ENCODE measurements at regions not wholly inside any gene's neighbourhood (a gene's known extent, or its start where the extent isn't known, plus 50 kb on each side); places are given as distances from the start of the nearest gene placed in this dataset.

GRCh38 chr2:156986339-156986988, 271.0 kb upstream of the GALNT5 start:
- Histone ChIP-seq H3K36me3 (replicated peaks in 1 of 2; ENCODE audit: control insufficient read depth in 2 of 2, insufficient read depth in 2 of 2, low read length in 2 of 2) (no peaks in the 10 kb centered on the region), H3K4me1 (ENCODE audit: control insufficient read depth in 2 of 2, insufficient read depth in 1 of 2, low read depth in 1 of 2, low read length in 2 of 2) (peaks cover 0 to 5% of the 10 kb centered on the region in 2 donors)
- peak; percentile 31 for DNase-seq (ENCODE audit: low spot score)

GRCh38 chr2:156999661-157000060, 257.8 kb upstream of the GALNT5 start:
- no peak overlapping the region for H3K4ac ChIP-seq (ENCODE audit: low read length)
- H3K4me3 ChIP-seq (ENCODE audit: low read length in 2 of 2), result no peak overlapping the region
- H3K14ac ChIP-seq (ENCODE audit: low read length), result no peak overlapping the region
- no peaks in the 10 kb centered on the region for H3K79me1 ChIP-seq (ENCODE audit: low read depth, low read length)
- no peak overlapping the region for H3K23ac ChIP-seq (ENCODE audit: low read depth, low read length, poor library complexity)
- no peak overlapping the region for H3K18ac ChIP-seq (ENCODE audit: low read length)
- H4K8ac ChIP-seq (ENCODE audit: low read depth, low read length), result no peak overlapping the region
- H2BK120ac ChIP-seq (ENCODE audit: low read depth, low read length), result no peak overlapping the region
- H3K36me3 ChIP-seq (replicated peaks in 1 of 2; ENCODE audit: control insufficient read depth in 2 of 2, insufficient read depth in 2 of 2, low read length in 2 of 2), result no peaks in the 10 kb centered on the region
- no peak overlapping the region for H3K4me2 ChIP-seq (ENCODE audit: insufficient read depth, low read length, poor library complexity, severe bottlenecking)
- WGBS, 2 donors (ENCODE audit: extremely low coverage in 2 of 2, insufficient read length in 2 of 2, insufficient replicate concordance in 1 of 2), result no CpG with 5 or more reads among the region's 4 CpGs
- DNase-seq (ENCODE audit: low spot score), result no peak
- H2AFZ ChIP-seq (ENCODE audit: low read length), result no peak overlapping the region
- H4K91ac ChIP-seq (ENCODE audit: low read depth, low read length, poor library complexity), result no peak overlapping the region
- H2BK12ac ChIP-seq (ENCODE audit: low read length), result no peak overlapping the region
- H2AK5ac ChIP-seq (ENCODE audit: low read depth, low read length), result no peak overlapping the region
- H3K9me3 ChIP-seq (replicated peaks in 1 of 2; ENCODE audit: control insufficient read depth in 2 of 2, insufficient read depth in 1 of 2, low read depth in 1 of 2, low read length in 2 of 2), result no peaks in the 10 kb centered on the region
- no peak overlapping the region for H2BK15ac ChIP-seq (ENCODE audit: low read length)
- H3K27ac ChIP-seq (replicated peaks; ENCODE audit: low read length), result no peak overlapping the region
- no peaks in the 10 kb centered on the region for H3K4me1 ChIP-seq (ENCODE audit: control insufficient read depth in 2 of 2, insufficient read depth in 1 of 2, low read depth in 1 of 2, low read length in 2 of 2)
- no peak overlapping the region for H2BK5ac ChIP-seq (ENCODE audit: low read length)
- H3K9ac ChIP-seq (ENCODE audit: low read depth, low read length, poor library complexity), result no peak overlapping the region
- H3K27me3 ChIP-seq (ENCODE audit: control insufficient read depth in 3 of 3, insufficient read depth in 3 of 3, low read depth in 1 of 3, low read length in 3 of 3), result no peaks in the 10 kb centered on the region

More at GRCh38 chr2:156986339-156986988, 271.0 kb upstream of the GALNT5 start:
- Histone ChIP-seq H3K4me3 (ENCODE audit: low read length in 2 of 2) (no peak overlapping the region), H3K79me1 (ENCODE audit: low read depth, low read length) (no peaks in the 10 kb centered on the region), H3K9me3 (replicated peaks in 1 of 2; ENCODE audit: control insufficient read depth in 2 of 2, insufficient read depth in 1 of 2, low read depth in 1 of 2, low read length in 2 of 2) (no peaks in the 10 kb centered on the region), H4K91ac (ENCODE audit: low read depth, low read length, poor library complexity) (no peak overlapping the region), H3K4me2 (ENCODE audit: insufficient read depth, low read length, poor library complexity, severe bottlenecking) (no peak overlapping the region), H3K4ac (ENCODE audit: low read length) (no peak overlapping the region), H3K18ac (ENCODE audit: low read length) (no peak overlapping the region), H3K23ac (ENCODE audit: low read depth, low read length, poor library complexity) (no peak overlapping the region), H2BK5ac (ENCODE audit: low read length) (no peak overlapping the region), H2AFZ (ENCODE audit: low read length) (no peak overlapping the region), H2BK15ac (ENCODE audit: low read length) (no peak overlapping the region), H4K8ac (ENCODE audit: low read depth, low read length) (no peak overlapping the region), H3K14ac (ENCODE audit: low read length) (no peak overlapping the region), H3K27ac (replicated peaks; ENCODE audit: low read length) (peak overlapping the region; percentile 47), H3K9ac (ENCODE audit: low read depth, low read length, poor library complexity) (no peak overlapping the region), H2AK5ac (ENCODE audit: low read depth, low read length) (no peak overlapping the region), H2BK12ac (ENCODE audit: low read length) (no peak overlapping the region), H2BK120ac (ENCODE audit: low read depth, low read length) (no peak overlapping the region), H3K27me3 (ENCODE audit: control insufficient read depth in 3 of 3, insufficient read depth in 3 of 3, low read depth in 1 of 3, low read length in 3 of 3) (no peaks in the 10 kb centered on the region)
- WGBS, 2 donors (ENCODE audit: extremely low coverage in 2 of 2, insufficient read length in 2 of 2, insufficient replicate concordance in 1 of 2), result no CpG with 5 or more reads among the region's 4 CpGs

DNA sequence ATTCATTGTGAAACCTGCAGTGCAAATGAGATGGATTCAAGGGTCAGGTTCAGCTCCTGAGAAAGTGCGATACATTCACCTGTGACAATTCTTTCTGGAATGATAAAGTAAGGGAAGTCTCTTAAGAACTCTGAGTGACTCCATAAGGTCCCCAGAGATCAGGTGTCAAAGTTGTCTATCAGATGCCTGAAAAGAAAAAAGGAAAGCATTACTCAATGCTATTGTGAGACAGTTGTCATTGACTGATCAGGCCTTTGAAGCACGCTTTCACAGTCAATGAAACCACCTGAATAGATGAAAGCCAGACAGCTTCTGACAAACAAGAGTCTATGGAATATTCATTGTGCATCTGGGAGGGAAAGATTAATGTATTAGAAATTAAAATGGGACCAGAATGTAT, 252.7 kb upstream of the GALNT5 start:
- Histone ChIP-seq H3K23ac (ENCODE audit: low read depth, low read length, poor library complexity) (no peak overlapping the region), H2AK5ac (ENCODE audit: low read depth, low read length) (no peak overlapping the region), H4K91ac (ENCODE audit: low read depth, low read length, poor library complexity) (no peak overlapping the region), H2AFZ (ENCODE audit: low read length) (no peak overlapping the region), H4K8ac (ENCODE audit: low read depth, low read length) (no peak overlapping the region), H3K14ac (ENCODE audit: low read length) (no peak overlapping the region), H2BK120ac (ENCODE audit: low read depth, low read length) (no peak overlapping the region), H3K9ac (ENCODE audit: low read depth, low read length, poor library complexity) (no peak overlapping the region), H3K27me3 (ENCODE audit: control insufficient read depth in 3 of 3, insufficient read depth in 3 of 3, low read depth in 1 of 3, low read length in 3 of 3) (no peaks in the 10 kb centered on the region), H3K4ac (ENCODE audit: low read length) (no peak overlapping the region), H3K36me3 (replicated peaks in 1 of 2; ENCODE audit: control insufficient read depth in 2 of 2, insufficient read depth in 2 of 2, low read length in 2 of 2) (no peaks in the 10 kb centered on the region), H3K4me3 (ENCODE audit: low read length in 2 of 2) (no peak overlapping the region), H2BK15ac (ENCODE audit: low read length) (no peak overlapping the region), H3K79me1 (ENCODE audit: low read depth, low read length) (no peaks in the 10 kb centered on the region), H3K4me1 (ENCODE audit: control insufficient read depth in 2 of 2, insufficient read depth in 1 of 2, low read depth in 1 of 2, low read length in 2 of 2) (no peaks in the 10 kb centered on the region), H3K27ac (replicated peaks; ENCODE audit: low read length) (no peak overlapping the region), H3K4me2 (ENCODE audit: insufficient read depth, low read length, poor library complexity, severe bottlenecking) (no peak overlapping the region), H2BK12ac (ENCODE audit: low read length) (no peak overlapping the region), H2BK5ac (ENCODE audit: low read length) (no peak overlapping the region), H3K18ac (ENCODE audit: low read length) (no peak overlapping the region), H3K9me3 (replicated peaks in 1 of 2; ENCODE audit: control insufficient read depth in 2 of 2, insufficient read depth in 1 of 2, low read depth in 1 of 2, low read length in 2 of 2) (no peaks in the 10 kb centered on the region)
- no peak for DNase-seq (ENCODE audit: low spot score)
- no CpG with 5 or more reads among the region's 2 CpGs for WGBS, 2 donors (ENCODE audit: extremely low coverage in 2 of 2, insufficient read length in 2 of 2, insufficient replicate concordance in 1 of 2)

DNA sequence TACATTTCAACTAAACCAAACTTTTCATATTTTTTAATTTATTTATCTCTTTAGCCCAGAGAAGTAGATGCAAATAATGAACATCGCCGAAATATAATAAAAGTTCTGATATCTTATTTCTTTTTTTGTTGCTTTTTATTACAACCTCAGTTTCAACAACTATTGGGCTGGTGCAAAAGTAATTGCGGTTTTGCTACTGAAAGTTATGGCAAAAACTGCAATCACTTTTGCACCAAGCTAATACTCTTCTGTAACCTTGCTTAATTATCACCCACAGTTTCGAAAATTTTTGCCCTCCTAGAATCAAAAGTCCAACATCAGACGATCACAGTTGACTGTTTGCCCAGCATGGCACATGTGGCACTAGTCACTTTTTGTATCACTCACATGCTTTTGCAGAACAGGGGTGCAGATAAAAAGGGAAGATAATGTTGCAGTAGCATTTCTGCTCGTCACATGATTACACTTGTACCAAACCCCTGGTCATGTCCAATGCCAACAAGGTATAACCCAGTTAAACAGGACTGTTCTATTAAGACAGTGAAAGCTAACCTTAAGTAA, 242.4 kb upstream of the GALNT5 start:
- Histone ChIP-seq H3K4me2 (ENCODE audit: insufficient read depth, low read length, poor library complexity, severe bottlenecking) (no peak overlapping the region), H2AFZ (ENCODE audit: low read length) (no peak overlapping the region), H3K27ac (replicated peaks; ENCODE audit: low read length) (no peak overlapping the region), H2BK12ac (ENCODE audit: low read length) (no peak overlapping the region), H3K36me3 (replicated peaks in 1 of 2; ENCODE audit: control insufficient read depth in 2 of 2, insufficient read depth in 2 of 2, low read length in 2 of 2) (no peaks in the 10 kb centered on the region), H4K91ac (ENCODE audit: low read depth, low read length, poor library complexity) (no peak overlapping the region), H2AK5ac (ENCODE audit: low read depth, low read length) (no peak overlapping the region), H3K9me3 (replicated peaks in 1 of 2; ENCODE audit: control insufficient read depth in 2 of 2, insufficient read depth in 1 of 2, low read depth in 1 of 2, low read length in 2 of 2) (no peaks in the 10 kb centered on the region), H3K4me1 (ENCODE audit: control insufficient read depth in 2 of 2, insufficient read depth in 1 of 2, low read depth in 1 of 2, low read length in 2 of 2) (no peaks in the 10 kb centered on the region), H3K4ac (ENCODE audit: low read length) (no peak overlapping the region), H2BK5ac (ENCODE audit: low read length) (no peak overlapping the region), H2BK15ac (ENCODE audit: low read length) (no peak overlapping the region), H3K18ac (ENCODE audit: low read length) (no peak overlapping the region), H3K4me3 (ENCODE audit: low read length in 2 of 2) (no peak overlapping the region), H2BK120ac (ENCODE audit: low read depth, low read length) (no peak overlapping the region), H3K27me3 (ENCODE audit: control insufficient read depth in 3 of 3, insufficient read depth in 3 of 3, low read depth in 1 of 3, low read length in 3 of 3) (no peaks in the 10 kb centered on the region), H3K14ac (ENCODE audit: low read length) (no peak overlapping the region), H4K8ac (ENCODE audit: low read depth, low read length) (no peak overlapping the region), H3K79me1 (ENCODE audit: low read depth, low read length) (no peaks in the 10 kb centered on the region), H3K23ac (ENCODE audit: low read depth, low read length, poor library complexity) (no peak overlapping the region), H3K9ac (ENCODE audit: low read depth, low read length, poor library complexity) (no peak overlapping the region)
- no CpG with 5 or more reads among the region's 6 CpGs for WGBS, 2 donors (ENCODE audit: extremely low coverage in 2 of 2, insufficient read length in 2 of 2, insufficient replicate concordance in 1 of 2)
- no peak for DNase-seq (ENCODE audit: low spot score)
